GM12875 (cell line): ENCODE measurements at regions not wholly inside any gene's neighbourhood (a gene's known extent, or its start where the extent isn't known, plus 50 kb on each side); places are given as distances from the start of the nearest gene placed in this dataset.

Experiments
- H3K4me3 ChIP-seq: one replicate; pipeline ENCODE4 v1.5.1; 2011; ENCODE audit warnings: low read depth, low read length, control low read depth
- TF ChIP-seq, protein P1 (sequence below): IDR thresholded peaks from 2 replicates; pipeline ENCODE4 v1.5.1; 2011; ENCODE audit warnings: low read depth, mild to moderate bottlenecking, control low read depth, inconsistent platforms, low read length, moderate library complexity, borderline replicate concordance; ENCODE audit not compliant: insufficient read depth

DNA sequence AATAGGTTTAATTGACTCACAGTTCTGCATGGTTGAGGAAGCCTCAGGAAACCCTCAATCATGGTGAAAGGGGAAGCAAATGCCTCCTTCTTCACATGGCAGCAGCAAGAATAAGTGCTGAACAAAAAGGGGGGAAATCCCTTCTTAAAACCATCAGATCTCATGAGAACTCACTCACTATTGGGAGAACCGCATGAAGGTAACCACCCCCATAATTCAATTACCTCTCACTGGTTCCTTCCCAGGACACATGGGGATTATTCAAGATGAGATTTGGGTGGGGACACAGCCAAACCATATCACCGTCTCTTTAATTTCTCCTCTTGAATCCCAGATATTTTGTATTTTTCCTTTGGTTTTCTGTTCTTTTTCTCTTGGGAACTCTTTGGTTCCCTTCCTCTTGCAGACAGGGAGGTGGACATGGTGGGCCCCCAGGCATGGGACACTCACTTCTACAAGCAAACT is 223.6 kb downstream of the TBXT start:
- no peak overlapping the region for H3K4me3 ChIP-seq
- TF ChIP-seq, protein P1, sequence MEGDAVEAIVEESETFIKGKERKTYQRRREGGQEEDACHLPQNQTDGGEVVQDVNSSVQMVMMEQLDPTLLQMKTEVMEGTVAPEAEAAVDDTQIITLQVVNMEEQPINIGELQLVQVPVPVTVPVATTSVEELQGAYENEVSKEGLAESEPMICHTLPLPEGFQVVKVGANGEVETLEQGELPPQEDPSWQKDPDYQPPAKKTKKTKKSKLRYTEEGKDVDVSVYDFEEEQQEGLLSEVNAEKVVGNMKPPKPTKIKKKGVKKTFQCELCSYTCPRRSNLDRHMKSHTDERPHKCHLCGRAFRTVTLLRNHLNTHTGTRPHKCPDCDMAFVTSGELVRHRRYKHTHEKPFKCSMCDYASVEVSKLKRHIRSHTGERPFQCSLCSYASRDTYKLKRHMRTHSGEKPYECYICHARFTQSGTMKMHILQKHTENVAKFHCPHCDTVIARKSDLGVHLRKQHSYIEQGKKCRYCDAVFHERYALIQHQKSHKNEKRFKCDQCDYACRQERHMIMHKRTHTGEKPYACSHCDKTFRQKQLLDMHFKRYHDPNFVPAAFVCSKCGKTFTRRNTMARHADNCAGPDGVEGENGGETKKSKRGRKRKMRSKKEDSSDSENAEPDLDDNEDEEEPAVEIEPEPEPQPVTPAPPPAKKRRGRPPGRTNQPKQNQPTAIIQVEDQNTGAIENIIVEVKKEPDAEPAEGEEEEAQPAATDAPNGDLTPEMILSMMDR: no peak

- TF ChIP-seq, protein P1: no peak
- no peak overlapping the region for H3K4me3 ChIP-seq
Observed at GRCh38 chr6:165941786-165942185, 225.9 kb downstream of the TBXT start.

DNA sequence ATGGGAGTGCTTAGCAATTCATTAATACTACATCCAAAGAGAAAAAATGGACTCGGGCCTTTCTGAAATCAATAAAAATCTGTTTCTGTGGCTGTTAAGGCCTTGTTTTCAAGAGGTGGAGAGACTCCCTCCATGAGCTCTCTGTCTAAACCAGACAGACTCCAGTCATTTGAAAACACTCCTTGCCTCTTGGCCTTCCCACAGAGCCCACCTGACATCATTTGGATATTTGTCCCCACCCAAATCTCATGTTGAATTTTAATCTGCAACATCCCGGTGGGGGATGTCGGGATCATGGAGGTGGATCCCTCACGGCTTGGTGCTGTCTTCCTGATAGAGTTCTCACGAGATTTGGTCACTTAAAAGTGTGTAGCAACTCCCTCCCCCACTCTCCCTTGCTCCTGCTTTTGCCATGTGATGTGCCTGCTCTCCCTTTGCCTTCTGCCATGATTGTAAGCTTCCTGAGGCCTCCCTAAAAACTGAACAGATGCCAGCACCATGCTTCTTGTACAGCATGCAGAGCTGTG is 226.3 kb downstream of the TBXT start:
- H3K4me3 ChIP-seq: no peak overlapping the region
- TF ChIP-seq, protein P1: no peak

DNA sequence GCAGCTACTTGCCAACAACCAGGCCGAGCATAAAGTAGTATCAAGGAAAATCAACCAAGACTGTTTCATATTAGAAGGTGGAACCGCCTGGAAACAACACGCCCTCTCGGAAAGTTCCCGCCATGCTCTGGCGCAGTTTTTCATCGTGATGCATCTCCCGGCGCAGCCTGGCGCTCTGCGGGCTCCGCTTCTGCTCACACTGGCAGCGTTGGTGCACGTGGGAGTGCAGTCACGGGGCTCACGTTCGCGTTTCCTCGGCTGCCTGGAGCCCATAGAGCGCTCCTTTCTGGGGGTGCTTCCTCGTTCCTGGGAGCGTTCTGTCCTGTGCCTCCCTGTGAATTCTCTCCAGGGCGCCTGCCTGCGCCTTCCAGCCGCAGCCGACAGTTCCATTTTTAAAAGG is 227.3 kb downstream of the TBXT start:
- no peak overlapping the region for H3K4me3 ChIP-seq
- TF ChIP-seq, protein P1: no peak

DNA sequence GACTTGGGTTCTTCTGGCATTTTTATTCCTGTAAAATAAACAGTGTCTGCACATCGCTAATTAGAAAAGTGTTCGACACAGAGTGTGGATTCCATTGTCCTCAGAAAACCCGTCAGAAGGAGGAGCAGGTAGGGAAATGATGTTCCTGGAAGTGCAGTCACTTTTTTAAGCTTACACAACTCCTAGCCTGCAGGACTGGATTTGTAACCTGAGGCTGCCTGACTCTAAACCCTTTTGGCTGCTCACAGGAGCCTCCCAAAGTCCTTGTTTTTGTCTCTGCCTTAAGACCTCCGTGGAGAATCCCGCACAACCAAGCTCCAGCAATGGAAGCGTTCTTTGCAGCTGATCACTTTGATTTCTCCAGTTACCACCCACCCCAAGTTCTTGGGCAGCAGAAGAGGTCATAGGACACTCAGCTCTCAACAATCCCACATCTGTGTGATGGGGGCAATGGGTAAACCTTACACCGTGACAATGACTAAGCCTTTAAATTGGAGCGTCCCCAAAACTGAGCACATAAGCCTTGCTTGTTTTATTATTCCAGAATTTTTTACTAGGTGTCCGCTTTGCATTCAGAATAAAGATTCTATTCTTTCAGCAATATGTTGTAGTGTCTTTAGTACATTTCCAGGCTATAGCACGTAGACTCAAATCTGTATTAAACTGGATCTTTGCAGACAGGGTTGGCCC is 227.9 kb downstream of the TBXT start:
- no peak overlapping the region for H3K4me3 ChIP-seq
- TF ChIP-seq, protein P1: no peak

DNA sequence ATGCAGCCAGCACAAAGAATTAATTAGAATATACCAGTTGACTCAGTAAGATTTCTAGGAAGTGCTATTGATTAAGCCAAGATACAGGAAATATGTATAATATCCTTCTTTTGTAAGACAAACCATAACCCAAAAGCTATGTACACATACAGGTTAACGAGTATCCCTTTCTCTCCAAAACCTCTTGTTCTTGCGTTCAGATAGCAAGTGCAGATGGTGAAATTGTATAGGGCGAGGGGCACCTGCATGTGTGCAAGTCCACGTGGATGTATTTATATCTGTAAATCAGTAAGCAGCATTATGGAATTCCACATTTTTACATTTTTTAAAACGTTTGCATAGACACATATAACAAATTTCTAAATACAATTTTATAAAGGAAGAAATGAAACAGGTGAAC is 228.6 kb downstream of the TBXT start:
- no peak overlapping the region for H3K4me3 ChIP-seq
- TF ChIP-seq, protein P1: no peak
